ENCODE measurements at regions not wholly inside any gene's neighbourhood (a gene's known extent, or its start where the extent isn't known, plus 50 kb on each side); places are given as distances from the start of the nearest gene placed in this dataset.

DNA sequence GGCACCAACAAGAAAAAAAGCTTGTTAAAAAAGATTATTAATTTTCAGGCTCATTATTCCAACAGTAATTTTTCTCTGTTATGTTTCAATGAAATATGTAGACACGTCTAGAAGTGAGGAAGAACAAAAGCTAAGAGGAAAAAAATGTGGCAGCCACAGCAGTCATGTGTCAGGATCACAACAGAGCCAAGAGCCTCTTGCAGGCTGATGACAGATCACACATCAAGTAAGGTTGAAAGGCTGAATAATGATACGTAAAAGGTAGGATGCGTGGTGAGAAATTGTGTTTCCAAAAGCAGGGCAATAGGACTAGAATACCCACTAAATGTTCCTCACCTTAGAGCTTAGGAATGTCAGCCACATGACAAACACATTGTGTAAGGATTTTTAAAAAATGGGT lies 124.8 kb downstream of the HTR1A start:
- no peak for TF ChIP-seq POLR2AphosphoS5 (IDR thresholded peaks at IDR 0.05; ENCODE audit: borderline replicate concordance, low read depth, low read length)
- TF ChIP-seq EZH2 (IDR thresholded peaks at IDR 0.05) = no peak

All from SK-N-MC (cell line).